ENCODE measurements at regions not wholly inside any gene's neighbourhood (a gene's known extent, or its start where the extent isn't known, plus 50 kb on each side); places are given as distances from the start of the nearest gene placed in this dataset.

DNA sequence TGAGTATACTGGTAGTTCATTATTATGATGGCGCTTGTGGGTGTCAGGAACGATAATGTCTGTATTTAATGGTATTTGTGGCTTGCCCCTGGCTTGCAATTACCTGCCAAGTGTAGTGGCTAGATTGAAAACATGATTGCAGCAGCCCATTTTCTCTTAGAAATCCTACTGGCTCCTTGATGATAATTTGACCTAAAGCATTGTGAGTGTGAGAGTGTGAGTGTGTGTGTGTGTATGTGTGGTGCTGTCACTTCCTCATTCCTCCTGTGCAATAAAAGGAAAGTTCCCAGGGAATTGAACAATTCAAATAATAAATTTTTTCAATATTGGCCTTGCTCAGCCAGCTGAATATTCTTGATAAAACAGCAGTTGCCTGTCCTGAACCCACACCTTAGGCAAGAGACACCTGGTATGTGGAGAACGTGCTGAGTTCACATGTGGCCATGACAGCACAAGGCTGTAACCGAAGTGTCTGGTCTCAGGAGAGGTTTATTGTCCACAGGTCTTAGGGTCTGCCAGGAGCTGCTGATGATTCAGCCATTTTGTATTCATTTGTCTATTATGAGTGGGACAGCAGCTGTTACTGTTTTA lies 193.3 kb downstream of the CD47 start:
- DNase-seq (ENCODE audit: low spot score), result no peak

GRCh38 chr3:107894998-107895397 lies 195.8 kb downstream of the CD47 start:
- DNase-seq (ENCODE audit: low spot score), result no peak

DNA sequence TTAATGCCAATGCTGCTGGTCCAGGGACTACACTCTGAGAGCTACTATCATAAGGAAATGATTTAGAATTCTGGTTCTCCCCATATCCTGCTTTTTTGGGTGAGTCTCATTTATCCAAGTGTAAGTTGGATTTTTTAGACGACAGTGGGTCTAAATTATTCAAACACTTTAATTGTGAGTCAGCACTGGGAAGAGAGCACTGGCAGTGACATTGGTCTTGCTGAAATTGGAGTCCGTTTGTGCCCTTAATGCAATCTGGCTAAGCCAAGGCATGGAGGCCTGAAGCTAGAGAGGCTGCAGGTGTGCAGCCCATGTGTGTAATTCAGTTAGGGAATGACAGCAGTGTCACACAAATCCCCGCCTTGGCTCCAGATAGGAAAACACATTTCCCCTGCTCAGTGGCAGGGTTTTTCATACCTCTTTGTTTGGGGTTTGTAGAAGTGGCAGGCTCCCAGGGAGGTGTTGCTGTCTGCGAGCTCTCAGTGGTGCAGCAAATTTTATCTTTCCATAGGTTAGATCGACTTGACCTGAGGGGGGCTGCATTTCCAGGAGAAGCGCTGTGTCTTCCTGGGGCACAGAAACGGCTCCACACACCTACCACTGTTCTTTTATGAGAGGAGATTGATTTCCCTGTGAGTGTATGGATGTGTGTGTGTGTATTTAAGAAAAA lies 197.7 kb downstream of the CD47 start:
- no peak for DNase-seq (ENCODE audit: low spot score)

DNA sequence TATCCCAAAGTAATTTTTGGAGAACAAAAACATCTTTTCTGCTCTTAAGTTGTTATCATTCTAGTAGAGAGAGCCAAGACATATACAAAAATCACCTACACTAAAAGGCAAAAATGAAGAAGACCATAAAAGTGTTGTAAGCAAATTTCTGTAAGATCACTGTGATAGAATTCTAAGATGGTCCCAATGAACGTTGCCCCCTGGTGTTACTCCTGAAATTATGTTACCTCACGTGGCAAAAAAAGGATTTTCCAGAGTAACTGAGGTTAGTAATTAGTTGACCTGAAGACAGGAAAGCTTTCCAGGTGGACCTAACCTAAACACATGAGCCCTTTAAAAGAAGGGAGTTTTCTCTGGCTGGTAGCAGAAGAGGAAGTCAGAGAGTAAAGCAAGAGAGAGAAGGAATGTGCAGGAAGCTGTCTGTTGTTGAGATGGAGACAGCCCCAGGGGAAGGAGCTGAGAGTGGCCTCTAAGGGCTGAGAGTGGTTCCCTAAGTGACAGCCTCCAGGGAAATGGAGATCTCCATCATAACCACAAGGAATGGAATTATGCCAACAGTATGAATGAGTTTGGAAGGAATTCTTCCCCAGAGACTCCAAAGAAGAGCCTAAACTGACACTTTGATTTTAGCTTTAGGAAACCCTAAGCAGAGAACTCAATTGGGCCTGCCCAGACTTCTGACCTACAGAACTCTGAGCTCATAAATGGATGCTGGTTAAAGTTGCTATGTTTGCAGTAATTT lies 205.9 kb downstream of the CD47 start:
- DNase-seq (ENCODE audit: low spot score), result no peak

- no peak for DNase-seq (ENCODE audit: low spot score)
These were observed 206.8 kb downstream of the CD47 start for GRCh38 chr3:107884028-107884427.

DNA sequence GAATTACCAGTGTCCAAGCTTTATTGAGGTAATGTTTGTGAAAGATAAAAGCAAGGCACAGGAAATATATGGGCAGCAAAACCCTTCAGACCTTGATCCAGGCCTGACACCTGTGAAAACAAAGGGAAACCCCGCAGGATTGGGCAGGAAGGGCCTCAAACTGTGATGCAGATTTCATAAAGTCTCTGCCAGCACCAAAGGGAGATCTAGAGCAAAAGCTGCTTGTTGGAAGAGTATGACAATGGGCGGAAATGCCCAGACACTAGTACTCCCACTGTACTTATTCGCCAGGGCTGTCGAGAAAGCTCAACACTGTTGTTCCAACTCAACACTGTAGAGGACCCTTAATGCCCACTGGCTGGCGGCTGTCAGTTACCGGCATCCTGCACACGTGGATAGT lies 207.9 kb downstream of the CD47 start:
- DNase-seq (ENCODE audit: low spot score), result no peak

- DNase-seq (ENCODE audit: low spot score), result no peak
These were observed 208.6 kb downstream of the CD47 start for GRCh38 chr3:107882261-107882660.

DNA sequence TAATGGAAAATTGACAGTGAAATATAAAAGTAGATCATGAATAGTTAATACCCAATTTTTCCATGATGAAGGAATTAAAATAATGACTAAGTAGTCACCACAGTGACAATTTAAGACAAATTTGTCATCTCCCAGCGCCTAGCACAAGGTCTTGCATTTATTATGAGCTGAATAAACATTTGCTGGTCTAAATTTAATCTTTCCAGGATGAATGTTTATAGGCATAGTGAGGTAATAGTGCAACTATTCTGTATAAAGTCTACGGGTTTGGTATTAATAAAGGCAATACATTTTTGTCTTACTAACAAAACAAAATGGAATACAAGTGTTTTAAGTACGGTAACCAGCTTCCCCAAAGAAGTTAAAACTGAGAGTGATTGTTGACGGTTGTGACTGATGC lies 209.3 kb downstream of the CD47 start:
- no peak for DNase-seq (ENCODE audit: low spot score)

DNA sequence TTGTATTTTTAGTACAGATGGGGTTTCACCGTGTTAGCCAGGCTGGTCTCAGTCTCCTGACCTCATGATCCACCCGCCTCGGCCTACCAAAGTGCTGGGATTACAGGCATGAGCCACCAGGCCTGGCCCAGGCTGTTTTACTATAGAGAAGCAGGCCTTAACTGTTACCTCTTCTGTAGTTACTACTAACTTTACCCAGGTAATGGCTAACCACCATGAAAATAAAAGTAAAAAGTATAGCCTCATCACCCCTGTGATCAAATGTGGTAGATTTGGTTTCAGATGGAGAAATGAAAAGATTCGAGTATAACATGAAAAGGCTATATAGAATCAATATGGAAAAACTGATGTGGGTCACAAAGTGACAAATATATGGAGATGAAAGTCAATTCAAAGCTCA lies 210.1 kb downstream of the CD47 start:
- DNase-seq (ENCODE audit: low spot score), result no peak

DNA sequence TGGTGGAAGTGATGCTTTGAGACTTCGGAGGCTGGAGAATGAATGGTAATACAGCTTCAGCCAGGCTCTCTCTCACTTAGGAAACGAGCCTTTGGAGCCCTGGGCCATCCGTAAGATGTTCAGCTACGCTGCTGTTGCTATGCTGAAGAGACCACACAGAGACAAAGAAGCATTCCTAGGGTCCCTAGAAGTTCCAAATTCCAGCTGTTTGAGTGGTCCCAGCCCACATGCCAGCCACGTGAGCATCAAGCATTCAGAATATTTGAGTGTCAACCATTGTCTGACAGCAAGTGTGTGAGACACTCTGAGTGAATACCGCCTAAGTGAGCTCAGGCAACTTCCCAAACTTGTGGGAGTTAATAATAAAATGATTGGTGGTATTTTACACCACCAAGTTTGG lies 212.9 kb downstream of the CD47 start:
- DNase-seq (ENCODE audit: low spot score), result no peak

GRCh38 chr3:107870943-107871638 lies 219.7 kb downstream of the CD47 start:
- DNase-seq (ENCODE audit: low spot score), result no peak

DNA sequence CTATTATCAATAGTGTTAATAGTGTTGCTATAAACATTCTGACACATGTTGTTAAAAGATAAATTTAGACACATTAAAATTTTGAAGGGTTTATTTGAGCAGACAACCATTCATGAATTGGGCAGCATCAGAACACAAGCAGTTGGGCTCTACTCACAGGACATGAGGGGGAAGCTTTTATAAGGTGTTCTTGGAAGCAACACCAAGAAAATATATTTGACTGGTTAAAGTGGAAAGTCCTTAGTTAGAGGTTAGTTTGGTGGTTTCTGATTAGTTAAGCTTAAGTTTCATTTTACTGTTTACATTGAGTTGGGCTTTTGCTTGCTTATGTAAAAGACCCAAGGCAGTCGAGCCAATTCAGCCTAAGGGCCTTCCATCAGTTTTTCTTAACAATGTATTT lies 220.7 kb downstream of the CD47 start:
- no peak for DNase-seq (ENCODE audit: low spot score)

GRCh38 chr3:107868449-107868848 lies 222.4 kb downstream of the CD47 start:
- no peak for DNase-seq (ENCODE audit: low spot score)

- no peak for DNase-seq (ENCODE audit: low spot score)
These were observed 228.9 kb downstream of the CD47 start for GRCh38 chr3:107861904-107862303.

GRCh38 chr3:107861422-107861821 lies 229.4 kb downstream of the CD47 start:
- DNase-seq (ENCODE audit: low spot score), result no peak

Data from left forelimb (tissue), 1 donor.